ENCODE measurements at regions not wholly inside any gene's neighbourhood (a gene's known extent, or its start where the extent isn't known, plus 50 kb on each side); places are given as distances from the start of the nearest gene placed in this dataset.

- DNase-seq (no peak), ATAC-seq (ENCODE audit: poor library complexity) (no peak)
- ChIA-PET POLR2A (no interaction called here), CTCF (interaction anchor here (1.2 kb wide), 1 partner anchor 9 kb away, joined by 3 read pairs; no protein-coding TSS in a partner anchor)
- Histone ChIP-seq H3K27ac (ENCODE audit: low read depth in 1 of 2, low read length in 2 of 2) (no peak overlapping the region), H3K4me1 (ENCODE audit: insufficient read depth, low read length) (no peaks in the 10 kb centered on the region), H3K4me3 (ENCODE audit: low read length) (no peak overlapping the region), H3K9me3 (ENCODE audit: control insufficient read depth in 1 of 2, insufficient read depth in 1 of 2, low read length in 2 of 2) (no peaks in the 10 kb centered on the region), H3K27me3 (ENCODE audit: control insufficient read depth in 1 of 2, insufficient read depth in 2 of 2, low read length in 2 of 2) (no peaks in the 10 kb centered on the region), H3K36me3 (ENCODE audit: insufficient read depth, low read length) (no peaks in the 10 kb centered on the region)
- Mint-ChIP-seq H3K27me3 (no peaks in the 10 kb centered on the region), H3K27ac (no peak overlapping the region), H3K36me3 (ENCODE audit: low read depth) (no peaks in the 10 kb centered on the region), H3K9me3 (peaks cover 3% of the 10 kb centered on the region), H3K4me1 (ENCODE audit: low read depth) (no peaks in the 10 kb centered on the region), H3K4me3 (no peak overlapping the region)
- no peak for TF ChIP-seq CTCF (IDR thresholded peaks at IDR 0.05)
- intact Hi-C loops (cut with DNase I, micrococcal nuclease) = no loop called here
Observed at GRCh38 chr6:95830859-95831557, 184.8 kb upstream of the FUT9 start.

GRCh38 chr6:95837890-95838289 lies 177.9 kb upstream of the FUT9 start:
- Histone ChIP-seq H3K4me1 (ENCODE audit: insufficient read depth, low read length) (no peaks in the 10 kb centered on the region), H3K4me3 (ENCODE audit: low read length) (no peak overlapping the region), H3K27me3 (ENCODE audit: control insufficient read depth in 1 of 2, insufficient read depth in 2 of 2, low read length in 2 of 2) (no peaks in the 10 kb centered on the region), H3K36me3 (ENCODE audit: insufficient read depth, low read length) (no peaks in the 10 kb centered on the region), H3K9me3 (ENCODE audit: control insufficient read depth in 1 of 2, insufficient read depth in 1 of 2, low read length in 2 of 2) (no peaks in the 10 kb centered on the region), H3K27ac (ENCODE audit: low read depth in 1 of 2, low read length in 2 of 2) (no peak overlapping the region)
- DNase-seq (no peak), ATAC-seq (ENCODE audit: poor library complexity) (no peak)
- ChIA-PET POLR2A (no interaction called here), CTCF (no interaction called here)
- Mint-ChIP-seq H3K36me3 (ENCODE audit: low read depth) (no peaks in the 10 kb centered on the region), H3K9me3 (no peaks in the 10 kb centered on the region), H3K27ac (no peak overlapping the region), H3K27me3 (no peaks in the 10 kb centered on the region), H3K4me3 (no peak overlapping the region), H3K4me1 (ENCODE audit: low read depth) (no peaks in the 10 kb centered on the region)
- no peak for TF ChIP-seq CTCF (IDR thresholded peaks at IDR 0.05)
- intact Hi-C loops (cut with DNase I, micrococcal nuclease) = no loop called here

- TF ChIP-seq CTCF (IDR thresholded peaks at IDR 0.05) = no peak
- Mint-ChIP-seq H3K27me3 (no peaks in the 10 kb centered on the region), H3K36me3 (ENCODE audit: low read depth) (no peaks in the 10 kb centered on the region), H3K9me3 (no peaks in the 10 kb centered on the region), H3K4me3 (no peak overlapping the region), H3K27ac (no peak overlapping the region), H3K4me1 (ENCODE audit: low read depth) (no peaks in the 10 kb centered on the region)
- intact Hi-C loops (cut with DNase I, micrococcal nuclease) = no loop called here
- ATAC-seq (ENCODE audit: poor library complexity) (no peak), DNase-seq (no peak)
- Histone ChIP-seq H3K4me1 (ENCODE audit: insufficient read depth, low read length) (no peaks in the 10 kb centered on the region), H3K27ac (ENCODE audit: low read depth in 1 of 2, low read length in 2 of 2) (no peak overlapping the region), H3K36me3 (ENCODE audit: insufficient read depth, low read length) (no peaks in the 10 kb centered on the region), H3K27me3 (ENCODE audit: control insufficient read depth in 1 of 2, insufficient read depth in 2 of 2, low read length in 2 of 2) (no peaks in the 10 kb centered on the region), H3K9me3 (ENCODE audit: control insufficient read depth in 1 of 2, insufficient read depth in 1 of 2, low read length in 2 of 2) (no peaks in the 10 kb centered on the region), H3K4me3 (ENCODE audit: low read length) (no peak overlapping the region)
- POLR2A ChIA-PET = no interaction called here
- CTCF ChIA-PET = interaction anchor here (0.6 kb wide), 1 partner anchor 1354 kb away, joined by 4 read pairs; no protein-coding TSS in a partner anchor
Observed at GRCh38 chr6:95841560-95841959, 174.2 kb upstream of the FUT9 start.
